GM21381 (cell line): ENCODE measurements at regions not wholly inside any gene's neighbourhood (a gene's known extent, or its start where the extent isn't known, plus 50 kb on each side); places are given as distances from the start of the nearest gene placed in this dataset.

ENCODE experiments used
- ATAC-seq: cut with Tn5 transposase; IDR thresholded peaks from one replicate; pipeline ENCODE4 v1.9.1; 2021; ENCODE audit warnings: mild to moderate bottlenecking, moderate library complexity; ENCODE audit not compliant: unreplicated experiment

GRCh38 chr9:14434971-14435718 is 121.2 kb upstream of the NFIB start:
- no peak for ATAC-seq

- ATAC-seq: no peak
These were observed 120.2 kb upstream of the NFIB start for GRCh38 chr9:14434158-14434504.

GRCh38 chr9:14433351-14434157 is 119.6 kb upstream of the NFIB start:
- ATAC-seq: no peak

- ATAC-seq: no peak
These were observed 118.9 kb upstream of the NFIB start for GRCh38 chr9:14432666-14433350.

GRCh38 chr9:14428781-14429230 is 114.9 kb upstream of the NFIB start:
- ATAC-seq: no peak

- no peak for ATAC-seq
These were observed 113.5 kb upstream of the NFIB start for GRCh38 chr9:14427419-14427818.

GRCh38 chr9:14424983-14425382 is 111.0 kb upstream of the NFIB start:
- ATAC-seq: no peak

- no peak for ATAC-seq
These were observed 110.3 kb upstream of the NFIB start for GRCh38 chr9:14424289-14424688.

- no peak for ATAC-seq
These were observed 109.9 kb upstream of the NFIB start for GRCh38 chr9:14423815-14424261.

GRCh38 chr9:14421291-14421690 is 107.3 kb upstream of the NFIB start:
- ATAC-seq: no peak

- no peak for ATAC-seq
These were observed 105.3 kb upstream of the NFIB start for GRCh38 chr9:14418941-14419937.

- ATAC-seq: no peak
These were observed 104.5 kb upstream of the NFIB start for GRCh38 chr9:14418301-14418940.

- ATAC-seq: no peak
These were observed 103.3 kb upstream of the NFIB start for GRCh38 chr9:14417237-14417636.

GRCh38 chr9:14415947-14416346 is 102.0 kb upstream of the NFIB start:
- no peak for ATAC-seq

- no peak for ATAC-seq
These were observed 99.9 kb upstream of the NFIB start for GRCh38 chr9:14413812-14414211.

- ATAC-seq: no peak
These were observed 98.8 kb upstream of the NFIB start for GRCh38 chr9:14412775-14413174.

- ATAC-seq: no peak
These were observed 92.5 kb upstream of the NFIB start for GRCh38 chr9:14406463-14406862.

GRCh38 chr9:14405176-14405706 is 91.3 kb upstream of the NFIB start:
- no peak for ATAC-seq

- ATAC-seq: no peak
These were observed 89.1 kb upstream of the NFIB start for GRCh38 chr9:14403081-14403480.

- ATAC-seq: no peak
These were observed 88.6 kb upstream of the NFIB start for GRCh38 chr9:14402583-14402982.
